Hepatocyte (in vitro differentiated cells): ENCODE measurements at regions not wholly inside any gene's neighbourhood (a gene's known extent, or its start where the extent isn't known, plus 50 kb on each side); places are given as distances from the start of the nearest gene placed in this dataset.

Experiments used
- DNase-seq: peaks from one replicate; pipeline ENCODE4 v3.0.0-alpha.2; 2016; ENCODE audit warnings: low spot score
- H2AFZ ChIP-seq: fragments of 200-600 bp; sonication (generic); 2 replicates; pipeline ENCODE4 v1.6.0; 2016; ENCODE audit warnings: antibody characterized with exemption, mild to moderate bottlenecking
- H3K27ac ChIP-seq: fragments of 200-600 bp; sonication (generic); 2 replicates; pipeline ENCODE4 v1.5.1; 2016; ENCODE audit warnings: mild to moderate bottlenecking
- H3K27me3 ChIP-seq: fragments of 200-600 bp; sonication (generic); 2 replicates; pipeline ENCODE4 v1.6.1; 2016
- H3K36me3 ChIP-seq: fragments of 200-600 bp; sonication (generic); replicated peaks from 2 replicates; pipeline ENCODE4 v1.5.1; 2016; ENCODE audit warnings: low read depth; ENCODE audit not compliant: insufficient read depth
- H3K4me1 ChIP-seq: fragments of 200-600 bp; sonication (generic); 2 replicates; pipeline ENCODE4 v1.5.1; 2016; ENCODE audit warnings: mild to moderate bottlenecking, moderate library complexity; ENCODE audit not compliant: insufficient read depth
- H3K4me2 ChIP-seq: fragments of 200-600 bp; sonication (generic); 2 replicates; pipeline ENCODE4 v1.6.0; 2016
- H3K4me3 ChIP-seq: fragments of 200-600 bp; sonication (generic); 2 replicates; pipeline ENCODE4 v1.5.1; 2016; ENCODE audit warnings: mild to moderate bottlenecking
- H3K79me2 ChIP-seq: fragments of 200-600 bp; sonication (generic); 2 replicates; pipeline ENCODE4 v1.6.0; 2017; ENCODE audit warnings: mild to moderate bottlenecking
- H3K9me2 ChIP-seq: fragments of 200-600 bp; sonication (generic); replicated peaks from 2 replicates; pipeline ENCODE4 v1.6.0; 2017; ENCODE audit warnings: mild to moderate bottlenecking; ENCODE audit not compliant: insufficient read depth
- H3K9me3 ChIP-seq: fragments of 200-600 bp; sonication (generic); 2 replicates; pipeline ENCODE4 v1.5.1; 2016; ENCODE audit warnings: low read depth, mild to moderate bottlenecking
- H4K20me1 ChIP-seq: fragments of 200-600 bp; sonication (generic); 2 replicates; pipeline ENCODE4 v1.6.0; 2016; ENCODE audit warnings: mild to moderate bottlenecking; ENCODE audit not compliant: insufficient read depth, poor library complexity, severe bottlenecking
- CTCF ChIP-seq: fragments of 200-600 bp; sonication (generic); IDR thresholded peaks from 2 replicates; pipeline ENCODE4 v1.5.1; 2016; ENCODE audit warnings: antibody characterized with exemption, mild to moderate bottlenecking; ENCODE audit not compliant: poor library complexity
- EZH2 ChIP-seq: fragments of 200-600 bp; sonication (generic); IDR thresholded peaks from 2 replicates; pipeline ENCODE4 v1.6.1; 2016; ENCODE audit warnings: antibody characterized with exemption, mild to moderate bottlenecking, borderline replicate concordance
- EZH2phosphoT487 ChIP-seq: fragments of 200-600 bp; sonication (generic); IDR thresholded peaks from one replicate; pipeline ENCODE4 v1.6.1; 2018; ENCODE audit warnings: antibody characterized with exemption, mild to moderate bottlenecking, low read depth, moderate library complexity; ENCODE audit not compliant: unreplicated experiment, severe bottlenecking
- WGBS: methylation state at CpG from one replicate; pipeline ENCODE4 v1.1.6; 2016; ENCODE audit warnings: low lambda C conversion rate; ENCODE audit errors: missing lambda C conversion rate; 5-methylcytosine and 5-hydroxymethylcytosine counted together

- TF ChIP-seq EZH2phosphoT487 (no peak), CTCF (no peak), EZH2 (no peak)
- Histone ChIP-seq H3K9me2 (no peaks in the 10 kb centered on the region), H3K27me3 (no peaks in the 10 kb centered on the region), H3K79me2 (no peaks in the 10 kb centered on the region), H3K4me1 (peaks cover 6% of the 10 kb centered on the region), H2AFZ (no peak overlapping the region), H3K9me3 (no peaks in the 10 kb centered on the region), H3K36me3 (no peaks in the 10 kb centered on the region), H4K20me1 (no peaks in the 10 kb centered on the region), H3K4me3 (no peak overlapping the region), H3K27ac (no peak overlapping the region), H3K4me2 (no peak overlapping the region)
- 84% methylated on average over 1 of the region's 1 CpG for WGBS
- DNase-seq, result no peak
Observed at GRCh38 chr4:170671171-170671570, 581.4 kb upstream of the AADAT start.

GRCh38 chr4:170667814-170668213, 578.1 kb upstream of the AADAT start:
- Histone ChIP-seq H3K36me3 (no peaks in the 10 kb centered on the region), H3K27ac (no peak overlapping the region), H3K9me3 (no peaks in the 10 kb centered on the region), H4K20me1 (no peaks in the 10 kb centered on the region), H3K4me1 (peaks cover 5% of the 10 kb centered on the region), H3K4me2 (no peak overlapping the region), H3K4me3 (no peak overlapping the region), H3K27me3 (no peaks in the 10 kb centered on the region), H3K9me2 (no peaks in the 10 kb centered on the region), H3K79me2 (no peaks in the 10 kb centered on the region), H2AFZ (no peak overlapping the region)
- TF ChIP-seq EZH2phosphoT487 (no peak), CTCF (no peak), EZH2 (no peak)
- 84% methylated on average over 4 of the region's 4 CpGs for whole genome bisulfite sequencing
- no peak for DNase-seq

- Histone ChIP-seq H3K79me2 (no peaks in the 10 kb centered on the region), H3K9me2 (no peaks in the 10 kb centered on the region), H2AFZ (no peak overlapping the region), H4K20me1 (no peaks in the 10 kb centered on the region), H3K27ac (no peak overlapping the region), H3K4me2 (no peak overlapping the region), H3K9me3 (no peaks in the 10 kb centered on the region), H3K4me3 (no peak overlapping the region), H3K4me1 (no peaks in the 10 kb centered on the region), H3K27me3 (no peaks in the 10 kb centered on the region), H3K36me3 (no peaks in the 10 kb centered on the region)
- 91% methylated on average over 2 of the region's 2 CpGs for WGBS
- TF ChIP-seq EZH2phosphoT487 (no peak), EZH2 (no peak), CTCF (no peak)
- no peak for DNase-seq
Observed at GRCh38 chr4:170666909-170667308, 577.2 kb upstream of the AADAT start.

- no peak for DNase-seq
- Histone ChIP-seq H4K20me1 (no peaks in the 10 kb centered on the region), H3K9me3 (no peaks in the 10 kb centered on the region), H3K4me1 (no peaks in the 10 kb centered on the region), H3K4me2 (no peak overlapping the region), H3K9me2 (no peaks in the 10 kb centered on the region), H3K4me3 (no peak overlapping the region), H3K79me2 (no peaks in the 10 kb centered on the region), H3K27me3 (no peaks in the 10 kb centered on the region), H3K27ac (no peak overlapping the region), H2AFZ (no peak overlapping the region), H3K36me3 (no peaks in the 10 kb centered on the region)
- 29% methylated on average over 4 of the region's 4 CpGs for WGBS
- TF ChIP-seq EZH2 (no peak), EZH2phosphoT487 (no peak), CTCF (no peak)
Observed at GRCh38 chr4:170662250-170662649, 572.5 kb upstream of the AADAT start.
